GM19324 (cell line): ENCODE measurements at regions not wholly inside any gene's neighbourhood (a gene's known extent, or its start where the extent isn't known, plus 50 kb on each side); places are given as distances from the start of the nearest gene placed in this dataset.
"Not testable (repeated sequence)": the region's sequence is repeated elsewhere in the genome, so short reads cannot be mapped to it uniquely, and the experiment has no call there.

Source experiments
- ATAC-seq: cut with Tn5 transposase; IDR thresholded peaks from one replicate; pipeline ENCODE4 v1.9.1; 2021; ENCODE audit warnings: mild to moderate bottlenecking, moderate library complexity; ENCODE audit not compliant: unreplicated experiment, low FRiP score

DNA sequence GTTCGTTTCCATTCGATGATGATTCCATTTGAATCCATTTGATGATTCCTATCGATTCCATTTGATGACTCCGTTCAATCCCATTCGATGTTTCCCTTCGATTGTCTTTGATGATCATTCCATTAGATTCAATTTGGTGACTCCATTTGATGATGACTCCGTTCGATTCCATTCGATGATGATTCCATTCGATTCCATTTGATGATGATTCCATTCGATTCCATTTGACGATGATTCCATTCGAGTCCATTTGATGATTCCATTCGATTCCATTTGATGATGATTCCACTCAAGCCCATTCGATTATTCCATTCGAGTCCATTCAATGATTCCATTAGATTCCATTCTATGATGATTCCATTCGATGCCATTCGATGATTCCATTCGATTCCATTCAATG, 2730.6 kb downstream of the RPIA start:
- not testable (repeated sequence) for ATAC-seq

DNA sequence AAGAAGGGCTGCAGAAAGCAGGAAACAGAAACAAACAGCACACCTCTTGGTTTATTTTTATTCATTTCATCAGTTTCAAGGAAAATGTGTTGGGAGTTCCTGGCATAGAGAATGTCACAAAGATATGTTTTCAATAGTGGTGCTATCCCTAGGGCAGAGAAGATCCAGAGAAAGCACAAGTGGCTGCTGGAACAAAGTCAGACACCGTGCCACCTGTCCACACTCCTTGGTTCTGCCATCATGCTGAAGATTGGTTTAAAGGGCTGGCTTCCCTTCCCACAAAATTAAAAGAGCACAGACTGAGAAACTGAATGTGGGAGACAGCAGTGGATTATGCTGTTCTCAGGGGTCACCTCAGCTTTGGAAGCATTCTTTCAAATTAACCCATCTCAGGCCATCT, 2735.7 kb downstream of the RPIA start:
- ATAC-seq, result not testable (repeated sequence)

GRCh38 chr2:91441932-91442245, 2750.4 kb downstream of the RPIA start:
- ATAC-seq, result not testable (repeated sequence)

DNA sequence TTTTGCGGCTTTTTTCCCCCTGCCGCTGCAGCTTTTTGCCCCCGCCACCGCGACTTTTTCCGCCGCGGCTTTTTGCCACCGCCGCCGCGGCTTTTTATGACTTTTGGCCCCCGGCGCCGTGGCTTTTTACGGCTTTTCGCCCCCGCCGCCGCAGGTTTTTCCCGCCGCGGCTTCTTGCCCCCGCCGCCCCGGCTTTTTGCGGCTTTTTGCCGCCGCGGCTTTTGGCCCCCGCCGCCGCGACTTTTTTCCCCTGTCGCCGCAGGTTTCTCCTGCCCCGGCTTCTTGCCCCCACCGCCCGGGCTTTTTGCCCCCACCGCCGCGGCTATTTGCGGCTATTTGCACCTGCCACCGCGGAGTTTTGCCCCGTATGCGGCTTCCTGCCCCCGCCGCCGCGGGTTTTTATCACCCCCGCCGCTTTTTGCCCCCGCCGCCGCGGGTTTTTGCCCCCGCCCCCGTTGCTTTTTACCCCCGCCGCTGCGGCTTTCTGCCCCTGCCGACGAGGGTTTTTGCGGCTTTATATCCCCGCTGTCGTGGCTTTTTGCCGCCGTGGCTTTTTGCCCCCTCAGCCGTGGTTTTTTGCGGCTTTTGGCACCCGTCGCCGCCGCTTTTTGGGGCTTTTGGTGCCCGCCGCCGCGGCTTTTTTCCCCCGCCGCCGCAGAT, 2750.9 kb downstream of the RPIA start:
- ATAC-seq, result no peak

- not testable (repeated sequence) for ATAC-seq
Measured at GRCh38 chr2:91442906-91443729, 2751.6 kb downstream of the RPIA start.

DNA sequence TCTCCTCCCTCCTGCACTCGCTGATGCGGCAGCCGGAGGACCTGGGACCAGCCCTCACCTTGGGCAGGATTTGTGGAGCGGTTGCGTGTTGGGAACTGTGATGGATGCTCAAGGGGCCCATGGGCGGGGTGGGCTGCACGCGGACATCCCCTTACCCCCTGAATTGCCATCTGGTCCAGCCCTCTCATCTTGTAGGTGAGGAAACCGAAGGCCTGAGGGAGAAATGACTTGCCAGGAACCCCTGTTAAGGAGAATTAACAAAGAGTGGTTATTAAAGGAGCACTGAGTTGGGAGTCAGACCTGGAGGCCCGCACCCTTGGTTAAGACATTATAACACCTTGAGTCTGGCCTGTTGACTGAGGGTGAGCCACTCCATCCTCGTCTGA, 2752.2 kb downstream of the RPIA start:
- not testable (repeated sequence) for ATAC-seq

DNA sequence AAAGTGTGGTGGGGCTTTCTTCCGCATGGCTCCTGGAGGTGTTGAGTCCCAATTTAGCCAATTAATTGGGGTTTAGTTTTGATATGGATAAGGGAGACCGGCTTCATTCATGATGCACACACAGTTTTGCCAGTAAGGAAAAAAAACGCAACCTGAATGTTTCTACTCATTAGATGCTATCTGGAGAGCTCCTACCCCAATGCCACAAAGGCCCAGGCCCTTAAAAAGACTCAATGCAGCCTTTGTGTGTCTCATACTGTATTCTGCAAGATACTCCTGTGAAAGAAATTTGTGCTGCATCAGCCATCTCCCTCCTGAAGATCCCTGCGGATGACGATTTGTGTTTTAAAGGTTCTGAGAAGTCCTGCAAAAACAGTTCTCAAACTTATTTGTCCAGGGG, 2754.2 kb downstream of the RPIA start:
- not testable (repeated sequence) for ATAC-seq

DNA sequence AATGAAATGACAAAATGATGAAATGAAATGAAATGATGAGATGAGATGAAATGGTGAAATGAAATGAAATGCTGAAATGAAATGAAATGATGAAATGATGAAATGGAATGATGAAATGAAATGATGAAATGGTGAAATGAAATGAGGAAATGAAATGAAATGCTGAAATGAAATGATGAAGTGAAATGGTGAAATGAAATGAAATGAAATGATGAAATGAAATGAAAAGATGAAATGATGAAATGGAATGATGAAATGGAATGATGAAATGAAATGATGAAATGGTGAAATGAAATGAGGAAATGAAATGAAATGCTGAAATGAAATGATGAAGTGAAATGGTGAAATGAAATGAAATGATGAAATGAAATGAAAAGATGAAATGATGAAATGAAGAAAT, 2755.0 kb downstream of the RPIA start:
- ATAC-seq, result not testable (repeated sequence)

DNA sequence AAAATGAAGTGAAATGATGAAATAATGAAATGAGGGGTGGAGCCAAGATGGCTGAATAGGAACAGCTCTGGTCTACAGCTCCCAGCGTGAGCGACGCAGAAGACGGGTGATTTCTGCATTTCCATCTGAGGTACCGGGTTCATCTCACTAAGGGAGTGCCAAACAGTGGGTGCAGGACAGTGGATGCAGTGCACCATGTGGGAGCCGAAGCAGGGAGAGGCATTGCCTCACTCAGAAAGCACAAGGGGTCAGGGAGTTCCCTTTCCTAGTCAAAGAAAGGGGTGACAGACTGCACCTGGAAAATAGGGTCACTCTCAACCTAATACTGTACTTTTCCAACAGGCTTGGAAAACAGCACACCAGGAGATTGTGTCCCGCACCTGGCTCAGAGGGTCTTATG, 2755.4 kb downstream of the RPIA start:
- ATAC-seq, result not testable (repeated sequence)

DNA sequence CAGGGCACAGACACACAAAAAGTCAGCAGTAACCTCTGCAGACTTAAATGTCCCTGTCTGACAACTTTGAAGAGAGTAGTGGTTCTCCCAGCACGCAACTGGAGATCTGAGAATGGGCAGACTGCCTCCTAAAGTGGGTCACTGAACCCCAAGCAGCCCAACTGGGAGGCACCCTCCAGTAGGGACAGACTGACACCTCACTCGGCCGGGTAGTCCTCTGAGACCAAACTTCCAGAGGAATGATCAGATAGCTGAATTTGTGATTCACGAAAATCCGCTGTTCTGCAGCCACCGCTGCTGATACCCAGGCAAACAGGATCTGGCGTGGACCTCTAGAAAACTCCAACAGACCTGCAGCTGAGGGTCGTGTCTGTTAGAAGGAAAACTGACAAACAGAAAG, 2756.0 kb downstream of the RPIA start:
- not testable (repeated sequence) for ATAC-seq

GRCh38 chr2:91462292-91462691, 2770.8 kb downstream of the RPIA start:
- ATAC-seq, result not testable (repeated sequence)

- ATAC-seq, result not testable (repeated sequence)
Measured at GRCh38 chr2:91463007-91463406, 2771.5 kb downstream of the RPIA start.

DNA sequence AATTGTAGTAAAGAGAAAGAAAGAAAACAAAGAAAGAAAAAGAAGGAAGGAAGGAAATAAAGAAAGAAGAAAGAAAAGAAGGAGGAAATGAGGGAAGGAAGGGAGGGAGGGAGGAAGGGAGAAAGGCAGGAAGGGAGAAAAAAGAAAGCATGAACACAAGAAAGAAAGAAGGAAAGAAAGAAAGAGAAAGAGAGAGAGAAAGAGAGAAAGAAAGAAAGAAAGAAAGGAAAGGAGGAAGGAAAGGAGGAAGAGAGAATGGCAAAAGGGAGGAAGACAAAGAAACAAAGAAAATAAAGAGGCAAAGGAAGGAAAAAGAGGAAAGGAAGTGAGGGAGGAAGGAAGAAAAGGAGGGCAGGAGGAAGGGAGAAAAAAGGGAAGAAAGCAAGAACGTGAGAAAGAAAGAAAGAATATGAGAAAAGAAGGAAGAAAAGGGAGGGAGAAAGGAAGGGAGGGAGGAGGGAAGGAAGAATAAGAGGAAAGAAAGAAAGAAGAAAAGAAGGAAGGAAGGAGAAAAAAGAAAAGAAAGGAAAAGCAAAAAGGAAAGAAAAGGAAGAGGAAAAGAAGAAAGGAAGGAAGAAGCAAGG, 2775.4 kb downstream of the RPIA start:
- not testable (repeated sequence) for ATAC-seq

DNA sequence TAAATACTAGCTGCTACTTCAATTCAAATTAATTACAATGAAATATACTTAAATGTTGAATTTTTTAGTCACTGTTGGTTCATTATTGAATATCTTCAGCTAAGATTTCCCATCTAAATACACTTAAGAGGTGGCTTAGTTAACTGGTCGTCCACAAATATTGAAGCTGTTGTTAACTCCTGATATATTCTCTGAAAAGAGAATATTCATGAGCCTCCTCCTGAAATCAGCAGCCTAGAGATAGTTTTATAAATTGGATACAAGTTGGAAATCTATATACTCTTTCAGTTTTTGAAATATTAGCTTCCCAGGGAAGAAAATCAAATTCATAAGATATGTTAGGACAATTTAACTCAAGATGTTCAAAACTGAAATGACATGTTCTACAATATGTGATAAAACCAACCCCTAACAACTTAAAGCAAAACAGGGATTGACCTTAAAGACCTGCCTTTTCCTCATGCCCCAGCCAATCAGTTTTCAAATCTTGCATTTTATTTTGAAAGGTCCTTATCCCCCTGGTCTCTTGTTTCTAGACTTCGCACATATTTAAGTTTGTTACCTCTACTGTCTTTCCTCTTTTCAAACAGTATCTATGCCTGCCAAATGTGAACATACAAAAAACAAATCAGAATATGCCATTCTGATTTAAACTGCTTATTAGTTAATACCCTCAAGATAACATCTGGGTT, 2784.9 kb downstream of the RPIA start:
- ATAC-seq, result not testable (repeated sequence)

DNA sequence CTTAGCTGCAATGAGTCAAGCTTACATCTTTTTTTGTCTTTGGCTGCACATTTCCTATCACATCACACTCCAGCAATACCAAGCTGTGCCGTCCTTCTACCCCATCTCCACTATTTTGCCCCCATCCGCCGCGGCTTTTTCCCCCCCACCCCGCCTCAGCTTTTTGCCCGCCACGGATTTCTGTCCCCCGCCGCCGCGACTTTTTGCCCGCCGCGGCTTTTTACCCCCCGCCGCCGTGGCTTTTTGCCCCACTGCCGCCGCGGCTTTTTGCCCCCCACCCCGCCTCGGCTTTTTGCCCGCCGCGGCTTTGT, 2785.4 kb downstream of the RPIA start:
- not testable (repeated sequence) for ATAC-seq

DNA sequence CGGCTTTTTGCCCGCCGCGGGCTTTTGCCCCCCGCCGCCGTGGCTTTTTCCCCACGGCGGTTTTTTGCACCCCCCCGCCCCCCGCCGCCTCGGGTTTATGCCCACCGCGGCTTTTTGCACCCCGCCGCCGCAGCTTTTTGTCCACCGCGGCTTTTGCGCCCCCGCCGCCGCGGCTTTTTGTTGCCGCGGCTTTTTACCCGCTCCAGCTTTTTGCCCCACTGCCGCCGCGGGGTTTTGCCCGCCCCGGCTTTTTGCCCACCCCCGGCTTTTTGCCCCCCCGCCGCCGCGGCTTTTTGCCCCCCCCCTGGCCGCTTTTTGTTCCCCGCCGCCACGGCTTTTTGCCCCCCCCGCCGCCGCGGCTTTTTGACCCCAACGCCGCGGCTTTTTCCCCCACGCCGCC, 2785.8 kb downstream of the RPIA start:
- not testable (repeated sequence) for ATAC-seq

DNA sequence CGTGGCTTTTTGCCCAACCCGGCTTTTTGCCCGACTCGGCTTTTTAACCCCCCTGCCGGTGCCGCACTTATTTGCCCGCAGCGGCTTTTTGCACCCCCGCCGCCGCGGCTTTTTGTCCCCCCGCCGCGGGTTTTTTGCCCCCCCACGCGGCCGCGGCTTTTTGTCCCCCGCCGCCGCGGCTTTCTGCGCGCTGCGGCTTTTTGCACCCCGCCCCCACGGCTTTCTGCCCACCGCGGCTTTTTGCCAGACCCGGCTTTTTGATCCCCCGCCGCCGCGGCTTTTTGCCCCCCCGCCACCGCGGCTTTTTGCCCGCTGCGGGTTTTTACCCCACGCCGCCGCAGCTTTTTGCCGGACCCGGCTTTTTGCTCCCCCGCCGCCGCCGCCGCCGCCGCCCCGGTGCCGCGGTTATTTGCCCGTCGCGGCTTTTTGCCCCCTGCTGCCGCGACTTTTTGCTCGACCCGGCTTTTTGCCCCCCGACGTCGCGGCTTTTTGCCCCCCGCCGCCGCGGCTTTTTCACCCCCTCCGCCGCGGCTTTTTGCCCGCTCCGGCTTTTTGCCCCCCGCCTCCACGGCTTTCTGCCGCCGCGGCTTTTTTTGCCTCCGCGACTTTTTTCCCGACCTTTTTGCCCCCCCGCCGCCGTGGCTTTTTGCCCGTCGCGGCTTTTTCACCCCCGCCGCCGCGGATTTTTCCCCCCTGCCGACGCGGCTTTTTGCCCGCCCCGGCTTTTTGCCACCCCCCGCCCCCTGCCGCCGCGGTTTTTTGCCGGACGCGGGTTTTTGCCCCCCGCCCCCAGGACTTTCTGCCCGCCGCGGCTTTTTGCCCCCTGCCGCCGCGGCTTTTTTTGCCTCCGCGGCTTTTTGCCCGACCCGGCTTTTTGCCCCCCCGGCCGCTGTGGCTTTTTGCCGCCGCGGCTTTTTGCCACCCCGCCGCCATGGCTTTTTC, 2786.5 kb downstream of the RPIA start:
- ATAC-seq, result no peak

DNA sequence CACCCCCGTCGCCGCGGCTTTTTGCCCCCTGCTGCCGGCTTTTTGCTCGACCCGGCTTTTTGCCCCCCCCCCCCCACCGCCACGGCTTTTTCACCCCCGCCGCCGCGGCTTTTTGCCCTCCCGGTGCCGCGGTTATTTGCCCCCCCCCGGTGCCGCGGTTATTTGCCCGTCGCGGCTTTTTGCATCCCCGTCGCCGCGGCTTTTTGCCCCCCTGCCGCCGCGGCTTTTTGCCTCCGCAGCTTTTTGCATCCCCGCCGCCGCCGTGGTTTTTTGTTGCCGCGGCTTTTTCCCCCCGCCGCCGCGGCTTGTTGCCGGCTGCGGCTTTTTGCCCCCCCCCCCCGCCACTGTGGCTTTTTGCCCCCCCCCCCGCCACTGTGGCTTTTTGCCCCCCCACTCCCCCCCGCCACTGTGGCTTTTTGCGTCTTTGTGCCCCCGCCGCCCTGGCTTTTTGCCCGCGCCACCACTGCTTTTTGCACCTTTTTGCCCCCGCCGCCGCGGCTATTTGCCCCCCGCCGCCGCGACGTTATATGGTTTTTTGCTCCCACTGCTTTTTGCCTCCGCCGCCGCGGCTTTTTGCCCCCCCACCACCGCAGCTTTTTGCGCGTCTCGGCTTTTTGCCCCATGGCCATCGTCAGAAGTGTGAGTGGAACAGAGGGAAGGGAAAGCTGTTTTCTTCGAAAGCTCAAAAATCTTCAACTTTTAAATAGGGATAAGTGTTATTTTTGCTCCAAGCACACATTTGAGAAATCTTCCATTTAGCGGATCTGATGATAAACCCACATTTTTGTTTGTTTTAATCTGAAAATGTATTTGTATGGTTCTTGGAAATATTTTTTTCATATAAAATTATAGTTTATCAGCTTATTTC, 2787.6 kb downstream of the RPIA start:
- ATAC-seq, result not testable (repeated sequence)

DNA sequence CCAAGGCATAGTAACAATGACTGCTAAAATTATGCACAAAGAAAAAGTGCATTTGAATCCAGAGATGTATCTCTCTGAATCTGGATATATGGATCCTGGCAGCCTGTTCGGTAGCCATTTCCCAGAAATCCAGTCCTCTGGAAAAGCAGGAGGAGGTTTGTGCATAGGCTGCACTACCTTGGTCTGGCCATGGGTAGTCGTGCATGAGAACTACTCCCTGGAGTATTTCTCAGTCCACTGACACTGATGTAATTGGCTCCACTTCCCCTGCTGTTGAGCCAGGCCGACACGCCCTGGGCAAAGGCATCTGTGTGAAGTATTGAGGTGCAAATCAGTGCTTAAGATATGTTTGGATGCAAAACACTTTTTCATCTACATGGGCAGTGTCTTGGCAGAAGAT, 2793.8 kb downstream of the RPIA start:
- not testable (repeated sequence) for ATAC-seq
